HG03575 (cell line): ENCODE measurements at regions not wholly inside any gene's neighbourhood (a gene's known extent, or its start where the extent isn't known, plus 50 kb on each side); places are given as distances from the start of the nearest gene placed in this dataset.
"Not testable (repeated sequence)": the region's sequence is repeated elsewhere in the genome, so short reads cannot be mapped to it uniquely, and the experiment has no call there.

ENCODE experiments used
- ATAC-seq: cut with Tn5 transposase; IDR thresholded peaks from one replicate; pipeline ENCODE4 v1.9.1; 2021; ENCODE audit not compliant: unreplicated experiment, insufficient number of reproducible peaks, low FRiP score; ENCODE audit errors: extremely low read depth

GRCh38 chr10:64288404-64288803 lies 767.2 kb downstream of the REEP3 start:
- ATAC-seq, result no peak

GRCh38 chr10:64303566-64303965 lies 782.4 kb downstream of the REEP3 start:
- no peak for ATAC-seq

- ATAC-seq, result no peak
Observed at GRCh38 chr10:64306729-64307327, 785.6 kb downstream of the REEP3 start.

GRCh38 chr10:64312876-64313275 lies 791.7 kb downstream of the REEP3 start:
- ATAC-seq, result no peak

- no peak for ATAC-seq
Observed at GRCh38 chr10:64313967-64314366, 792.8 kb downstream of the REEP3 start.

GRCh38 chr10:64316416-64316815 lies 795.2 kb downstream of the REEP3 start:
- no peak for ATAC-seq

GRCh38 chr10:64316833-64317232 lies 795.6 kb downstream of the REEP3 start:
- no peak for ATAC-seq

- no peak for ATAC-seq
Observed at GRCh38 chr10:64320448-64320847, 799.2 kb downstream of the REEP3 start.

- ATAC-seq, result no peak
Observed at GRCh38 chr10:64329510-64329909, 808.3 kb downstream of the REEP3 start.

GRCh38 chr10:64332551-64332950 lies 811.4 kb downstream of the REEP3 start:
- ATAC-seq, result no peak

GRCh38 chr10:64334084-64334483 lies 812.9 kb downstream of the REEP3 start:
- ATAC-seq, result no peak

GRCh38 chr10:64344211-64344610 lies 823.0 kb downstream of the REEP3 start:
- no peak for ATAC-seq

GRCh38 chr10:64345856-64346255 lies 824.7 kb downstream of the REEP3 start:
- no peak for ATAC-seq

- ATAC-seq, result no peak
Observed at GRCh38 chr10:64346389-64346788, 825.2 kb downstream of the REEP3 start.

GRCh38 chr10:64350665-64351064 lies 829.5 kb downstream of the REEP3 start:
- no peak for ATAC-seq

- ATAC-seq, result no peak
Observed at GRCh38 chr10:64358907-64359306, 837.7 kb downstream of the REEP3 start.

- not testable (repeated sequence) for ATAC-seq
Observed at GRCh38 chr10:64360240-64360639, 839.0 kb downstream of the REEP3 start.

GRCh38 chr10:64363687-64364086 lies 842.5 kb downstream of the REEP3 start:
- no peak for ATAC-seq

- no peak for ATAC-seq
Observed at GRCh38 chr10:64365663-64366062, 844.5 kb downstream of the REEP3 start.

- no peak for ATAC-seq
Observed at GRCh38 chr10:64368298-64368697, 847.1 kb downstream of the REEP3 start.
